ENCODE measurements at regions not wholly inside any gene's neighbourhood (a gene's known extent, or its start where the extent isn't known, plus 50 kb on each side); places are given as distances from the start of the nearest gene placed in this dataset.
"Not testable (repeated sequence)": the region's sequence is repeated elsewhere in the genome, so short reads cannot be mapped to it uniquely, and the experiment has no call there.

- WGBS: 92% methylated on average over 4 of the region's 4 CpGs
- H3K9ac ChIP-seq (ENCODE audit: low read depth in 1 of 2, low read length in 2 of 2): no peak overlapping the region
- no peak overlapping the region for H3K27ac ChIP-seq (ENCODE audit: low read depth in 1 of 2, low read length in 2 of 2)
- no peaks in the 10 kb centered on the region for H3K36me3 ChIP-seq (ENCODE audit: control insufficient read depth in 4 of 4, insufficient read depth in 3 of 4, low read depth in 1 of 4, low read length in 3 of 4)
- H3K4me1 ChIP-seq (ENCODE audit: control insufficient read depth in 4 of 4, insufficient read depth in 4 of 4, low read length in 3 of 4): no peaks in the 10 kb centered on the region
- H3K27me3 ChIP-seq (ENCODE audit: control insufficient read depth in 4 of 4, insufficient read depth in 4 of 4, low read length in 3 of 4): no peaks in the 10 kb centered on the region
- no peaks in the 10 kb centered on the region for H3K9me3 ChIP-seq (ENCODE audit: control insufficient read depth in 4 of 4, low read length in 3 of 4)
- no peak overlapping the region for H3K4me3 ChIP-seq (ENCODE audit: low read depth in 1 of 3, low read length in 3 of 3)
- TF ChIP-seq ATF3 (IDR thresholded peaks at IDR 0.05) (no peak), RXRA (IDR thresholded peaks at IDR 0.05) (no peak), HNF4G (IDR thresholded peaks at IDR 0.05) (no peak), FOXA2 (IDR thresholded peaks at IDR 0.05) (no peak), RAD21 (IDR thresholded peaks at IDR 0.05) (no peak), ZBTB33 (IDR thresholded peaks at IDR 0.05) (no peak), NR2F2 (IDR thresholded peaks at IDR 0.05) (no peak), YY1 (IDR thresholded peaks at IDR 0.05) (no peak), MAX (IDR thresholded peaks at IDR 0.05) (no peak), JUND (IDR thresholded peaks at IDR 0.05) (no peak), SP1 (IDR thresholded peaks at IDR 0.05) (no peak), TAF1 (conservative IDR thresholded peaks at IDR 0.05) (no peak), HNF4A (conservative IDR thresholded peaks at IDR 0.05) (no peak), EGR1 (IDR thresholded peaks at IDR 0.05; ENCODE audit: low read depth in 2 of 2) (no peak), FOXA1 (IDR thresholded peaks at IDR 0.05) (no peak), CTCF (IDR thresholded peaks at IDR 0.05; ENCODE audit: low read depth, low read length, missing input control) (no peak), REST (IDR thresholded peaks at IDR 0.05) (no peak), GABPA (IDR thresholded peaks at IDR 0.05 in 1 of 2, conservative IDR thresholded peaks at IDR 0.05 in 1 of 2) (no peak)
- DNase-seq (ENCODE audit: low spot score): no peak
Observed at GRCh38 chr9:38326122-38326521, 66.4 kb upstream of the ALDH1B1 start.

GRCh38 chr9:38324213-38324612, 68.3 kb upstream of the ALDH1B1 start:
- not testable (repeated sequence) for H3K9me3 ChIP-seq (ENCODE audit: control insufficient read depth in 4 of 4, low read length in 3 of 4); H3K9ac ChIP-seq (ENCODE audit: low read depth in 1 of 2, low read length in 2 of 2); H3K27me3 ChIP-seq (ENCODE audit: control insufficient read depth in 4 of 4, insufficient read depth in 4 of 4, low read length in 3 of 4); H3K4me3 ChIP-seq (ENCODE audit: low read depth in 1 of 3, low read length in 3 of 3); H3K4me1 ChIP-seq (ENCODE audit: control insufficient read depth in 4 of 4, insufficient read depth in 4 of 4, low read length in 3 of 4); H3K27ac ChIP-seq (ENCODE audit: low read depth in 1 of 2, low read length in 2 of 2); H3K36me3 ChIP-seq (ENCODE audit: control insufficient read depth in 4 of 4, insufficient read depth in 3 of 4, low read depth in 1 of 4, low read length in 3 of 4); DNase-seq (ENCODE audit: low spot score)
- WGBS: 98% methylated on average over 24 of the region's 27 CpGs

All from liver (tissue), 8 donors.